ENCODE measurements at regions not wholly inside any gene's neighbourhood (a gene's known extent, or its start where the extent isn't known, plus 50 kb on each side); places are given as distances from the start of the nearest gene placed in this dataset.
"Not testable (repeated sequence)": the region's sequence is repeated elsewhere in the genome, so short reads cannot be mapped to it uniquely, and the experiment has no call there.

GRCh38 chr1:117714546-117714945, 108.7 kb downstream of the TENT5C start:
- H3K79me1 ChIP-seq (ENCODE audit: low read length) = no peaks in the 10 kb centered on the region
- no peak overlapping the region for H2BK5ac ChIP-seq (ENCODE audit: low read depth, low read length, poor library complexity)
- H3K9me3 ChIP-seq (ENCODE audit: insufficient read depth, low read depth, low read length) = peaks cover 10% of the 10 kb centered on the region
- no peak overlapping the region for H2BK120ac ChIP-seq (ENCODE audit: insufficient read depth, low read length, poor library complexity)
- H3K4ac ChIP-seq (ENCODE audit: low read depth, low read length) = no peak overlapping the region
- no peaks in the 10 kb centered on the region for H3K79me2 ChIP-seq (ENCODE audit: control insufficient read depth, insufficient read depth, low read length, poor library complexity)
- no peak overlapping the region for H4K91ac ChIP-seq (ENCODE audit: low read depth, low read length)
- no peaks in the 10 kb centered on the region for H3K36me3 ChIP-seq (ENCODE audit: control insufficient read depth in 1 of 2, insufficient read depth in 2 of 2, low read length in 2 of 2)
- H3K4me3 ChIP-seq (ENCODE audit: low read depth, low read length) = no peak overlapping the region
- WGBS (ENCODE audit: extremely low coverage, insufficient coverage, insufficient read length) = no CpG with 5 or more reads among the region's 1 CpG
- H3K27ac ChIP-seq (ENCODE audit: low read depth, low read length) = no peak overlapping the region
- H4K8ac ChIP-seq (ENCODE audit: low read depth, low read length) = no peak overlapping the region
- H4K12ac ChIP-seq (ENCODE audit: low read depth, low read length) = no peak overlapping the region
- no peak for DNase-seq
- no peak overlapping the region for H3K14ac ChIP-seq (ENCODE audit: low read length)
- no peaks in the 10 kb centered on the region for H3K4me1 ChIP-seq (ENCODE audit: control insufficient read depth in 1 of 2, insufficient read depth in 2 of 2, low read length in 2 of 2)
- no peak overlapping the region for H3K18ac ChIP-seq (ENCODE audit: low read length)
- no peak overlapping the region for H3K9ac ChIP-seq (ENCODE audit: low read length)
- H3K27me3 ChIP-seq (ENCODE audit: insufficient read depth, low read length) = no peaks in the 10 kb centered on the region
- no peak overlapping the region for H2AFZ ChIP-seq (ENCODE audit: insufficient read depth, low read length, poor library complexity)
- H2AK5ac ChIP-seq (ENCODE audit: low read length) = no peak overlapping the region
- no peak overlapping the region for H2BK12ac ChIP-seq (ENCODE audit: low read length)
- H3K4me2 ChIP-seq (ENCODE audit: low read length) = no peak overlapping the region
- H3K23ac ChIP-seq (ENCODE audit: low read length) = no peak overlapping the region

DNA sequence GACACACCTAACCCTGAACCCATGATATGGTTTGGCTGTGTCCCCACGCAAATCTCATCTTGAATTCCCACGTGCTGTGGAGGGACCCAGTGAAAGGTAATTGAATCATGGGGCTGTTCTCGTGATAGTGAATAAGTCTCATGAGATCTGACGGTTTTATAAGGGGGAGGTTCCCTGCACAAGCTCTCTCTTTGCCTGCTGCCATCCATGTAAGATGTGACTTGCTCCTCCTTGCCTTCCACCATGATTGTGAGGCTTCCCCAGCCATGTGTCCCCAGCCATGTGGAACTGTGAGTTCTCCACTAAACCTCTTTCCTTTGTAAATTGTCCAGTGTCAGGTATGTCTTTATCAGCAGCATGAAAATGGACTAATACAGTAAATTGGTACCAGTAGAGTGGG, 110.2 kb downstream of the TENT5C start:
- not testable (repeated sequence) for DNase-seq; H3K9ac ChIP-seq (ENCODE audit: low read length); H2AK5ac ChIP-seq (ENCODE audit: low read length); H4K91ac ChIP-seq (ENCODE audit: low read depth, low read length); H2BK120ac ChIP-seq (ENCODE audit: insufficient read depth, low read length, poor library complexity); H2BK12ac ChIP-seq (ENCODE audit: low read length); H3K4me2 ChIP-seq (ENCODE audit: low read length); H3K14ac ChIP-seq (ENCODE audit: low read length); H4K12ac ChIP-seq (ENCODE audit: low read depth, low read length); H3K23ac ChIP-seq (ENCODE audit: low read length); H3K79me1 ChIP-seq (ENCODE audit: low read length); H4K8ac ChIP-seq (ENCODE audit: low read depth, low read length); H3K4me1 ChIP-seq (ENCODE audit: control insufficient read depth in 1 of 2, insufficient read depth in 2 of 2, low read length in 2 of 2); H3K18ac ChIP-seq (ENCODE audit: low read length); H3K4ac ChIP-seq (ENCODE audit: low read depth, low read length); H3K79me2 ChIP-seq (ENCODE audit: control insufficient read depth, insufficient read depth, low read length, poor library complexity); H3K27ac ChIP-seq (ENCODE audit: low read depth, low read length); H2BK5ac ChIP-seq (ENCODE audit: low read depth, low read length, poor library complexity); H2AFZ ChIP-seq (ENCODE audit: insufficient read depth, low read length, poor library complexity); H3K36me3 ChIP-seq (ENCODE audit: control insufficient read depth in 1 of 2, insufficient read depth in 2 of 2, low read length in 2 of 2); H3K4me3 ChIP-seq (ENCODE audit: low read depth, low read length); H3K27me3 ChIP-seq (ENCODE audit: insufficient read depth, low read length)
- peaks cover 14% of the 10 kb centered on the region for H3K9me3 ChIP-seq (ENCODE audit: insufficient read depth, low read depth, low read length)
- WGBS (ENCODE audit: extremely low coverage, insufficient coverage, insufficient read length) = no CpG with 5 or more reads among the region's 4 CpGs

- not testable (repeated sequence) for H3K79me1 ChIP-seq (ENCODE audit: low read length)
Observed at GRCh38 chr1:117717980-117718379, 112.1 kb downstream of the TENT5C start.

DNA sequence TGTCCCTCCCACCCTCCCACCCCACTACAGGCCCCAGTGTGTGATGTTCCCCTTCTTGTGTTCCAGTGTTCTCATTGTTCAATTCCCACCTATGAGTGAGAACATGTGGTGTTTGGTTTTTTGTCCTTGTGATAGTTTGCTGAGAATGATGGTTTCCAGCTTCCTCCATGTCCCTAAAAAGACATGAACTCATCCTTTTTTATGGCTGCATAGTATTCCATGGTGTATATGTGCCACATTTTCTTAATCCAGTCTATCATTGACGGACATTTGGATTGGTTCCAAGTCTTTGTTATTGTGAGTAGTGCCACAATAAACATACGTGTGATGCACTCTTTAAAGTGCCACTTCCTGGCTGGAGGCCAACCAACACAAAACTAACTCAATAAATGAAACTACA, 112.7 kb downstream of the TENT5C start:
- not testable (repeated sequence) for H3K79me1 ChIP-seq (ENCODE audit: low read length); H3K27me3 ChIP-seq (ENCODE audit: insufficient read depth, low read length); H3K4me1 ChIP-seq (ENCODE audit: control insufficient read depth in 1 of 2, insufficient read depth in 2 of 2, low read length in 2 of 2); H3K79me2 ChIP-seq (ENCODE audit: control insufficient read depth, insufficient read depth, low read length, poor library complexity); H3K9ac ChIP-seq (ENCODE audit: low read length); DNase-seq; H2AK5ac ChIP-seq (ENCODE audit: low read length); H3K4me3 ChIP-seq (ENCODE audit: low read depth, low read length); H2BK5ac ChIP-seq (ENCODE audit: low read depth, low read length, poor library complexity); H3K18ac ChIP-seq (ENCODE audit: low read length); H2BK12ac ChIP-seq (ENCODE audit: low read length); H4K91ac ChIP-seq (ENCODE audit: low read depth, low read length); H3K36me3 ChIP-seq (ENCODE audit: control insufficient read depth in 1 of 2, insufficient read depth in 2 of 2, low read length in 2 of 2); H4K12ac ChIP-seq (ENCODE audit: low read depth, low read length); H4K8ac ChIP-seq (ENCODE audit: low read depth, low read length); H2BK120ac ChIP-seq (ENCODE audit: insufficient read depth, low read length, poor library complexity); H3K23ac ChIP-seq (ENCODE audit: low read length); H3K4me2 ChIP-seq (ENCODE audit: low read length); H3K14ac ChIP-seq (ENCODE audit: low read length); H3K4ac ChIP-seq (ENCODE audit: low read depth, low read length); H3K27ac ChIP-seq (ENCODE audit: low read depth, low read length); H2AFZ ChIP-seq (ENCODE audit: insufficient read depth, low read length, poor library complexity)
- WGBS (ENCODE audit: extremely low coverage, insufficient coverage, insufficient read length) = no CpG with 5 or more reads among the region's 2 CpGs
- peaks cover 16% of the 10 kb centered on the region for H3K9me3 ChIP-seq (ENCODE audit: insufficient read depth, low read depth, low read length)

More at GRCh38 chr1:117717980-117718379, 112.1 kb downstream of the TENT5C start:
- not testable (repeated sequence) for H4K12ac ChIP-seq (ENCODE audit: low read depth, low read length); H3K4me3 ChIP-seq (ENCODE audit: low read depth, low read length); H3K18ac ChIP-seq (ENCODE audit: low read length); H3K23ac ChIP-seq (ENCODE audit: low read length); DNase-seq; H4K91ac ChIP-seq (ENCODE audit: low read depth, low read length); H3K27me3 ChIP-seq (ENCODE audit: insufficient read depth, low read length); H3K79me2 ChIP-seq (ENCODE audit: control insufficient read depth, insufficient read depth, low read length, poor library complexity); H3K14ac ChIP-seq (ENCODE audit: low read length); H2AK5ac ChIP-seq (ENCODE audit: low read length); H3K9ac ChIP-seq (ENCODE audit: low read length); H3K4ac ChIP-seq (ENCODE audit: low read depth, low read length); H3K4me1 ChIP-seq (ENCODE audit: control insufficient read depth in 1 of 2, insufficient read depth in 2 of 2, low read length in 2 of 2); H2BK12ac ChIP-seq (ENCODE audit: low read length); H3K36me3 ChIP-seq (ENCODE audit: control insufficient read depth in 1 of 2, insufficient read depth in 2 of 2, low read length in 2 of 2); H3K4me2 ChIP-seq (ENCODE audit: low read length); H4K8ac ChIP-seq (ENCODE audit: low read depth, low read length); H3K27ac ChIP-seq (ENCODE audit: low read depth, low read length); H2AFZ ChIP-seq (ENCODE audit: insufficient read depth, low read length, poor library complexity); H2BK120ac ChIP-seq (ENCODE audit: insufficient read depth, low read length, poor library complexity); H2BK5ac ChIP-seq (ENCODE audit: low read depth, low read length, poor library complexity)
- H3K9me3 ChIP-seq (ENCODE audit: insufficient read depth, low read depth, low read length) = peaks cover 16% of the 10 kb centered on the region
